Islet of Langerhans (tissue), 1 donor: ENCODE measurements at regions not wholly inside any gene's neighbourhood (a gene's known extent, or its start where the extent isn't known, plus 50 kb on each side); places are given as distances from the start of the nearest gene placed in this dataset.

Experiments
- FAIRE-seq: peaks from one replicate; lab custom pipeline; 2011; peaks lifted over from hg19 to GRCh38; lab: Jason Lieb, UNC

GRCh38 chr9:119095072-119095471 lies 274.2 kb downstream of the BRINP1 start:
- no peak for FAIRE-seq

DNA sequence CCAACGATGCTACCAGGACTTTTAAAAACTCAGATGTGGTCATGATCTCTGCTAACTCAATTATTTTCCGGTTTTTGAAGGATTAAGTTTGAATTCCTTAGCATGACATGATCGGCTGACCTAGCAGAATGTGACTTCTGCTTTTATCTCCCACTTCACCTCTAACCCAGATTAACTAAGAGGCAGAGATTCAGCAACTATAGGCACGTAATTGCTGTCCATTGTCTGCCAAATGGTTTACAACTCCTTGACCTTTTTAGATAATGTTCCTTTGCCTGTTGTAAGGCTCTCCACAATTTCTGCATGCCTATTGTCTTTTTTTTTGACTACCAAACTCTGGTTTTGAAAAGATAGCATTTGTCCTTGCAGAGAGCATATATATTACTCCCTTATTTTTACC lies 268.2 kb downstream of the BRINP1 start:
- FAIRE-seq = no peak

- no peak for FAIRE-seq
Measured at GRCh38 chr9:119114681-119115080, 254.6 kb downstream of the BRINP1 start.
